ENCODE measurements at regions not wholly inside any gene's neighbourhood (a gene's known extent, or its start where the extent isn't known, plus 50 kb on each side); places are given as distances from the start of the nearest gene placed in this dataset.

- no peak for TF ChIP-seq CTCF (IDR thresholded peaks at IDR 0.05; ENCODE audit: insufficient read depth, low read depth, low read length, missing control alignments)
Observed at GRCh38 chr5:102554082-102554481, 55.3 kb upstream of the SLCO6A1 start.

GRCh38 chr5:102554728-102555127, 55.9 kb upstream of the SLCO6A1 start:
- TF ChIP-seq CTCF (IDR thresholded peaks at IDR 0.05; ENCODE audit: insufficient read depth, low read depth, low read length, missing control alignments), result no peak
- DNase-seq (ENCODE audit: low read depth), result peak; percentile 2
- H3K4me3 ChIP-seq (ENCODE audit: low read length), result no peak overlapping the region

More at GRCh38 chr5:102554082-102554481, 55.3 kb upstream of the SLCO6A1 start:
- DNase-seq (ENCODE audit: low read depth), result no peak
- H3K4me3 ChIP-seq (ENCODE audit: low read length), result no peak overlapping the region

- TF ChIP-seq CTCF (IDR thresholded peaks at IDR 0.05; ENCODE audit: insufficient read depth, low read depth, low read length, missing control alignments), result peak; percentile 82
- H3K4me3 ChIP-seq (ENCODE audit: low read length), result no peak overlapping the region
- peak; percentile 35 for DNase-seq (ENCODE audit: low read depth)
Observed at GRCh38 chr5:102561894-102562760, 63.3 kb upstream of the SLCO6A1 start.

- no peak overlapping the region for H3K4me3 ChIP-seq (ENCODE audit: low read length)
- DNase-seq (ENCODE audit: low read depth), result no peak
- no peak for TF ChIP-seq CTCF (IDR thresholded peaks at IDR 0.05; ENCODE audit: insufficient read depth, low read depth, low read length, missing control alignments)
Observed at GRCh38 chr5:102570747-102571146, 71.9 kb upstream of the SLCO6A1 start.

- H3K4me3 ChIP-seq (ENCODE audit: low read length), result no peak overlapping the region
- TF ChIP-seq CTCF (IDR thresholded peaks at IDR 0.05; ENCODE audit: insufficient read depth, low read depth, low read length, missing control alignments), result no peak
- no peak for DNase-seq (ENCODE audit: low read depth)
Observed at GRCh38 chr5:102578362-102578761, 79.6 kb upstream of the SLCO6A1 start.

- H3K4me3 ChIP-seq (ENCODE audit: low read length), result no peak overlapping the region
- no peak for DNase-seq (ENCODE audit: low read depth)
- TF ChIP-seq CTCF (IDR thresholded peaks at IDR 0.05; ENCODE audit: insufficient read depth, low read depth, low read length, missing control alignments), result no peak
Observed at GRCh38 chr5:102579379-102579778, 80.6 kb upstream of the SLCO6A1 start.

GRCh38 chr5:102581011-102581410, 82.2 kb upstream of the SLCO6A1 start:
- peak; percentile 34 for DNase-seq (ENCODE audit: low read depth)
- no peak for TF ChIP-seq CTCF (IDR thresholded peaks at IDR 0.05; ENCODE audit: insufficient read depth, low read depth, low read length, missing control alignments)
- H3K4me3 ChIP-seq (ENCODE audit: low read length), result no peak overlapping the region
